Dermis microvascular lymphatic vessel endothelial cell (primary cell): ENCODE measurements at regions not wholly inside any gene's neighbourhood (a gene's known extent, or its start where the extent isn't known, plus 50 kb on each side); places are given as distances from the start of the nearest gene placed in this dataset.

Experiments used
- DNase-seq, 2 donors: peaks; one replicate each; pipeline versions ENCODE4 v3.0.0 to v3.0.0-alpha.2; 2010; ENCODE audit warnings: low read depth in 2 of 2

DNA sequence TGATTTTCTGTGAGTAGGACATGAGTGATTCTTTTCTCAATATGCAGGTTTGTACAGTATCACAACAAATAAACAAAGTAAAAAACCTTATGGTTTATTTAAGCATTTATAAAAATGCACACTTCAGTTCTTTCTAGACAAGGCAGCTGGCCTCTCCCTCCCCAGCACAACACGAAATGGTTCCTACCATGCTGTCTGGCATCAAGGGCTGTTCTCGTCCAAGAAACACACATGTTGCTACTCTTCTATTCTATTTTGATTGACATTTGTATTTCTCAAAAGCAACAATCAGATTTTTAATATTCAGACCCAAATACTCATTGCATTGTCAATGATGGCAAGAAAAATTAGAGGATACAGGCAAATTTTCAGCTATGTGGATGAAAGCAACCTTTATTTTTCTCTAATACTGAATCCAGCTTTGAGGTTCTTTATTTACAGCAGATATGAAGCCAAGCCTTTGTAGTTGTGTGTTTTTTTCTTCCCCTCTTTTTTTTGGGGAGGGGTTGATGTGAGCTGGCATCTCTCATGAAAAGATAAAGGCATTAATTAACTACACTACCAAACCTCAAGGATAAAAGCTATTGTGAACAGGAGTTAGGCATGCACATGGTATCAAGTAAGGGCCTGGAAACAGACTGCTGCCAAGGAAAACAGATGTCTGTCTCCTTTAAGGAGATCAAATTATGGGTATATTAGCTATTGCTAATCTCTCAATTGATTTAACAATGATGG is 96.4 kb upstream of the PREP start:
- DNase-seq: no peak

DNA sequence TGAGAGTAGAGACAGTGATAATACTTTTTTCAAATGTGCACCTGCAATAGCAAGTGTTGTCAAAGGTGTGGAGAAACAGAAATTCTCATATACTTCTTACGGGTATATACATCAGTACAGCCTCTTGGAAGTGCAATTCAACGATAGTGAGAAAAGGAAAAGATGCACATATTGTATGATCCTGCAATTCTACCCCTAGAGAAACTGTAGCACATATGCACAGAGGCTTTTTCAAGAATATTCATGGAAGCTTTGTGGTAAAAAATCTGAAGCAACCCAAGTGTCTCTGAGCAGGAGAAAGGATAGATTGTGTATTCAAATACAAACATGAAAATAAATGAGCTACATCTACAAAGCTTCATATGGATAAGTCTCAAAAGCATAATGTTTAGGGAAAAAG is 94.7 kb upstream of the PREP start:
- no peak for DNase-seq

DNA sequence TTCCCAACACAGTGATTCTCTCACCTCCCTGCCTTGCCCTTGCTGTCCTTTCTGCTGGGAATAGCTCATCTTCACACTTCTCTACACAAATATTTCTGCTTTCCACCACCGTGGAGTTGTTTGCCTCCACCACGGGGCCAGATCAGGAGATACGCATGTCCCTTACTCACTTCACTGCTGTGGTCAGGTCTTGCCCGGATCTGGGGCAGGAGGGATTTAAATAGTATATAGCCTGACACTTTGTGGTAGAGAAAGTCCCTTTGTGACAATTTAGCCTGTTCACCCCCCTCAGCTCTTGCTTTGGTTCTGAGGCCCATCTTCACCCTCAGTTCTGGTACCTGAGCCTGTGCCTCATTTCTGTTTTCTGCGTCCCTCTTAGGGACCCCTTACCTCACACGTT is 92.6 kb upstream of the PREP start:
- DNase-seq: no peak

- no peak for DNase-seq
Measured at GRCh38 chr6:105494688-105495087, 91.8 kb upstream of the PREP start.

DNA sequence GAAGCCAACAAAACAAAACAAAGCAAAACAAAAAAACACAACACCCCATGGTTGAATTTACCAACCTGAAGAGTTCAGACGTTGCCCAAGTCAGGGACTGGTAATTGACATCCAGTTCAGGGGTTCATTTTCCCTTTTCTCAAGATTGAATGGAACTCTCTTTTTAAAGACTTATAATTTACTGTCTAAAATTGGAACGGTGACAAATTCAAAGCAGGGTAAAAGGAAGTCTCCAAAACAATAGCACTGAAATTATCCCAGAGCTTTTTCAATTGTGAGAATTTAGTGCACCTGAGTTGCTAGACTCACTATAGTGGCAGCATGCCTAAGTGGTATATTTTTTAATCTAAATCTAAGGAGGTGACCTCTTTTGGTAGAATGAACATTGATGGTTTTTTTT is 90.9 kb upstream of the PREP start:
- DNase-seq: peak in 1 of 2 donors; percentile 46

DNA sequence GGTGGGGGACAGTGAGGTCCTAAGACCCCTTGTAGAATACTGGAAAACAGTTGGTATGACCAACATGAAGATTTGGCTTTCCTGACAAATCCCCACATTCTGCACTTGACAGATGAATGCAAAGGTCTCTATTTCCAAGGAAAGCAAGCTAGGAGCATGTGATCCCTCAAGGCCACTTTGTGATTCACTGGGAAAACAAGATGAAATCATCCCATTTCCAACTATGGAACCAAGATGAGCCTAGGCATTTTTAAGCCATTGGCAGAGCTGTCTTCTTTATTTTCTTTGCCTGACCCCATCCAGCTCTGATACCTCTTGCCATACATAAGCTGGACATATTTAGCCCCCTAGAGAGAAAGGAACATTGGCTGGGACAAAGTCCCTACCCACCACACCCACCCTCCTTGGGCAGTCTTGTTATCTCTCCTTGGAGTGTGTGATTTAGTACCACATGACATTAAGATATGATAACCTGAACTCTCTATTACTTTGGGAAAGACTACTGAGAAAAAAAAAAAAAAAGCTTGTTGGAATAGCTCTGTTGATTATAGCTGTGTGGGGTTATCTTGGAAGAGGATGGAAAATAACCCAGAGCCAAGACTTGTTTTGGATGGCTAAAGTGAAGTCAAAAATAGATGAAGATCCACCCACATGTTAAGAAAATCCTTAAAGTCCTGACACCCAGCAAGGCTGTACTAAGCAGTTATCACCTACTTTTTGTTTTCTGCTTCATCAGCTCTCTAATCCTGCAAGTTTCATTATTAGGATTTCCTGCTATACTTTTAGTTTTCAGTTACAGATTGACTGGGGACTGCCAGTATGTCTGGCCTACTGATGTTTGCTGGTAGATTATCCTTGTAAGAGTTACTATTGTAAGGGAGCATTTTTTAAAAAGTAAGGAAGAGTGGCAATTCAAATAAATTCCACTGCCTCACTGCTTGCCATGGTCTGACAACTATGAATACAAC is 90.1 kb upstream of the PREP start:
- no peak for DNase-seq

GRCh38 chr6:105489216-105489530 is 86.3 kb upstream of the PREP start:
- no peak for DNase-seq

GRCh38 chr6:105488516-105489215 is 85.8 kb upstream of the PREP start:
- peak in 1 of 2 donors; percentile 61 for DNase-seq

DNA sequence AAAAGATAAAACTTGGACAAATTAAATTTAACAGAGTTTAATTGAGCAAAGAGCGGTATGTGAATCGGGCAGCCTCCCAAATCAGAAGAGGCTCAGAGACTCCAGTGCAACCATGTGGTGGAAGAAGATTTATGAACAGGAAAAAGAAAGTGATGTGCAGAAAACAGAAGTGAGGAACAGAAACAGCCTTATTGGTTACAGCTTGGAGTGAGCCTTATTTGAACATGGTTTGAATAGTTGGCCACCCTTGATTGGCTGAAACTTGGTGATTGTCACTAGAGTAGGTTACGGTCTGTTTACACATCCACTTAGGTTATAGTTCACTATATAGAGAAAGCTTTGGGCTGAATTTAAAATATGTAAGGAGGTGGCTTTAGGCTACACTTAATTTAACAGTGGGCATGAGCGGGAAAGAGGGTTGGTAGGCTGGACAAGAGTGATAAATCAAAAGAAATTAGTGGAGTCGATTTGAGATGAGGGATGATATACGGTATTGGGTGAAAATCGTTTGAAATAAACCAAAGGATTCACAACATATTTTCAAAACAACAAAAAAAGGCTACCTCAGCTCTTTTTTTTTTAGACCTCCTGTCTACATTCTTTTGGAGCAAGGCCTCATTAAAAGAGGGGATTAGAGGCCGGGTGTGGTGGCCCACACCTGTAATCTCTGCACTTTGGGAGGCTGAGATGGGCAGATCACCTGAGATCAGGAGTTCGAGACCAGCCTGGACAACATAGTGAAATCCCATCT is 84.3 kb upstream of the PREP start:
- no peak for DNase-seq

DNA sequence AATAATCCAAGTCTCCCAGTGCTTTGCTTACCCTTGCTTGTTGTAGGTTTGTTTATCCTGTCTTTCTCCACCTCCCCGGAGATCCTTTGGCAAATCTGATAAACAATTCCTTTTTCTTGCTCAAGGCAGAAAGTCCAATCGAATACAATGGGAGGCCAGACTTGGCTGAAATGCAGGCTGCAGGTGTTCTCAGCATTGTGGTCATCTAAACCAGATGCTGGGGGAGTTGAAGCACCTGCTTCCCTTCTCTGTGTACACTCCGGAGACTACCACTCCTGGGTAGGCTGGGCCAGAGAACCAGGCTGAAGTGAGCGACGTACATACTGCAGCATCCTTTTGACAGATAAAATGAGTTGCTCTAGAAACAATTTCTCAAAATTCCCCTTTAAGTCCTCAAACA is 82.6 kb upstream of the PREP start:
- DNase-seq: peak in 1 of 2 donors; percentile 15

GRCh38 chr6:105484238-105485161 is 81.6 kb upstream of the PREP start:
- peak in 1 of 2 donors; percentile 42 for DNase-seq

DNA sequence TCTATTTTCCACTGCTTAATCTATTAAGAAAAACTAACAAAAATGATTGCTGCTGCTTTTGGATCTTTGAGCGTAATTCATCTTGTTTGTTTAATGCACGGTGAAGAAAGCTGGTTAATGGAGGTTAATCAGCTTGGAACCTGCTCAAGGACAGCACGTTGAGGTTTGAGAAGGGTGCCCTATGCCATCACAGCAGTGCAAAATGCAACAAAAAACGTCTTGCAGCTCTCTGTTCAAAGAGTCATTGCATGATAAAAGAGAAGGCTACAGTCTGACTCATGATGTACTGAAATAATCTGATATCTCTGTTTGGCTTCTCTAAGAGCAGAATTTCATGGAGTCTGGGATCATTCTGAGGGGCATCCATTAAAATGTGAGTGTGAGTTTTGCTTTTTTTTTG is 80.6 kb upstream of the PREP start:
- no peak for DNase-seq

DNA sequence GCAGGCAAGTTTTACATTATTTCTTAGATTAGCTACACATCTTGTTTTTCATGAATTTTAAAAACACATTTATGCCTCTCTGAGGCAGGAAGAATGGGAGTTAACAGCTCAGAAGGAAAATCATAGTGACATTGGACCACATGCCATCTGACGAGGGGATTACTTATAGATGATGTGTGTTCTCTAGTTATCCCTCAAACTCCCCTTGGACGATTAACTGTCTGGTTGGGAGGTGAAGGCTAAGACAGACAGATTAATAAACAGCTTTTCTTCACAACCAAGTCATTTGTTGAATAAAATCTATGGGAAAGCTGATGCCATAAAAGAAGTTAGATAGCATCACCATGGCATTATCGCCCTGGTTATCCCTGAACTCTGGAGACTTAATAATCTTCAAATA is 80.0 kb upstream of the PREP start:
- DNase-seq: no peak

DNA sequence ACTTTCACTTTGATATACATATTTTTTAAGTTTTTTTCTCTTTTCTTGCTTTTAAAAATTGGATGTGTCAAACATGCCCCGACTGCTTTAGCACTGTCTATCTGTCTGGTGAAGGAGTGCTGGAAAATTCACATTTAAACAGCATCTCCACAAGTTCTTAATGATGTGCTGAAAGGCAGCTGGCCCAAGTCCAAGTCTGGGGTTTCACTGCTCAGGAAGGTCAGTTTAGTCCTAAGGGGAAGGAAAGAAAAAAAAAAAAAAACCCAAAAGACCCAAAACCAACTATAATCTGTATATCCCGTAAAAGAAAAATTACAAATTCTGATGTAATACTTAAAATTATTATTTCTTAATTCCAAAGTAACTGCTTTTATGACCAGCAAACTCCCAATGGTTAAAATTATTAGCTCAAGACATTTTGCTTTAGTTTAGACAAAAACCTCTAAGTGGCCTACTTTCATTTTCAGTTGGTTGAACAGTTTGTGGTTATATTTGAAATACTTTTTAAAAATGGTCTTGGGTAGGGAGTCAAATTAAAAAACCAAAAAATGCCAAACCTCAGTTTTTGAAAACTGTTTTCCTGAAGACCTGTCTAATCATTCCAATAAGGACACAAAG is 79.5 kb upstream of the PREP start:
- DNase-seq: peak in 1 of 2 donors; percentile 77

DNA sequence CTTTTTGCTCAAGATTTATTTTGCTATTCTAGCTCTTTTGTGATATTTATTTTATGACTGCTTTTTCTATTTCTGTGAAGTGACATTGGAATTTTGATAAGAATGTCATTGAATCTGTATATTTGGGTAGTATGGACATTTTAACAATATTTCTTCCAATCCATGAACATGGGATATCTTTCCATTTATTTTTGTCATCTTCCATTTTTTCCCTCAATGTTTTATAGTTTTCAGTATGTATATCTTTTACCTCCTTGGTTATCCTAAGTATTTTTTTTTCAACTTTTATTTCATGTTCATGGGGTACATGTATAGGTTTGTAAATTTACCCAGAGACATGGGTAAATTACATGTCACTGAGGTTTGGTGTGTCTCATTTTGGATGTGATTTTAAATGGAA is 74.1 kb upstream of the PREP start:
- no peak for DNase-seq

- DNase-seq: no peak
Measured at GRCh38 chr6:105474234-105474633, 71.4 kb upstream of the PREP start.

DNA sequence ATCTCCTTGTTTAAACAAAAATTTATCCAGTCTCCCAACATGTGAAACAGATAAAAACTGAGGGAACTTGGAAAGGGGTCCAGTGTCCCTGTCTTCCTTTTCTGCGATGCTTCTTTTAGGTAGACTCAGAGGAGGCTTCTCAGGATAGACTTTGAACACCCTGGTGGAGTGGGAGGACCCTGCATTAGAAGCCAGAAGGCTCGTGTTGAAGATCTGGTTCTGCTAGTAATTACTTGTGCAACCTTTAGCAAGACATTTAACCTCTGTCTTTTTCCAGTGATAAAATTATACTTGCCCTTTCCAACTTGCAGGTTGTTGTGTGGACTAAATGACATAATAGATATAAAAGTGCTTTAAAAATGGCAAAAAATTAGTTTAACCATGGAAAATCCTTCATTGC is 67.1 kb upstream of the PREP start:
- DNase-seq: no peak

GRCh38 chr6:105468850-105469249 is 66.0 kb upstream of the PREP start:
- no peak for DNase-seq

DNA sequence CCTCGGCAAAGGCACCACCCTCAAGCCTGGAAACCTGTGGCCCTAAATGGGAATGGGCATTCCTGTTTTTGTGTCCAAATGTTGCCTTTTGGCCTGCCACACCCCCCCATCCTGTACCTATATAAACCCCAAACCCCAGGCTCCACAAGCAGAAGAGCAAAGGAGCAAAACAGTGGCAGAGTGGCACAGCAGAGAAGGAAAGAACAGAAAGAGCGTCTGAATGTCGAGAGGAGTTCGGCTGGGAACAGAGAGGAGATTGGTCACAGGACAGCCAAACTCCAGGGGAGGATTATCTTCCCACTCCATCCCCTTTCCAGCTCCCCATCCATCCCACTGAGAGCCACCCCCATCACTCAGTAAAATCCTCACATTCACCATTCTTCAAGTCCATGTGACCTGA is 58.0 kb upstream of the PREP start:
- DNase-seq: no peak

DNA sequence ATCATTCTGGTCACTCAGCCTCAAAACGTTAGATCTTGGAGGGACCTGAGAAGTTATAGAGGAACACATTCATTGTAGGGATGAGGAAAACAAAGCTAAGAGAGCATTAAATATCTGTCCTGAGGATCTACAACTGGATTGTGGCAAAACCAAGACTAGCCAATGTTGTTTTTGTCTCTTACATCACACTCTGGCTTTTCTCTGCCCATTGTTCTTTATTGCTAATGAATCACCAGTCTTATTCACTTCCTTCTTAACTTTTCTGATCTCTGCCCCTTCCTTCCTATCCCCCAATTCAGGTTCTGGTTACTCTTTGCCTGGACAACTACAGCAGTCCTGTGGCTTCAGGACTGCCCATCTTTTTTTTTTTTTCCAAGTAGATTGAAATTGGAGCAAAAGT is 57.0 kb upstream of the PREP start:
- peak; percentile 7 to 91 for DNase-seq
